Stimulated activated CD4-positive, alpha-beta T cell treated with anti-CD3 and anti-CD28 coated beads, Interleukin-15, amount 100 ng/mL, for 1 hour (primary cell): ENCODE measurements at regions not wholly inside any gene's neighbourhood (a gene's known extent, or its start where the extent isn't known, plus 50 kb on each side); places are given as distances from the start of the nearest gene placed in this dataset.

Experiments used
- DNase-seq, 2 donors: peaks; one replicate each; pipeline ENCODE4 v3.0.0-alpha.2; 2020; ENCODE audit warnings: low read depth in 1 of 2, low spot score in 1 of 2

- no peak for DNase-seq
These were observed 155.4 kb downstream of the ARL4C start for GRCh38 chr2:234341306-234341985.

GRCh38 chr2:234339501-234339900 lies 157.4 kb downstream of the ARL4C start:
- DNase-seq: no peak

- no peak for DNase-seq
These were observed 157.9 kb downstream of the ARL4C start for GRCh38 chr2:234339011-234339410.

- peak in 1 of 2 donors; percentile 27 for DNase-seq
These were observed 161.1 kb downstream of the ARL4C start for GRCh38 chr2:234335661-234336228.

- no peak for DNase-seq
These were observed 162.1 kb downstream of the ARL4C start for GRCh38 chr2:234334756-234335155.

GRCh38 chr2:234334151-234334550 lies 162.7 kb downstream of the ARL4C start:
- DNase-seq: no peak

- DNase-seq: no peak
These were observed 163.4 kb downstream of the ARL4C start for GRCh38 chr2:234333168-234334130.

GRCh38 chr2:234331966-234332365 lies 164.9 kb downstream of the ARL4C start:
- DNase-seq: no peak

- DNase-seq: no peak
These were observed 165.3 kb downstream of the ARL4C start for GRCh38 chr2:234331566-234331965.

- no peak for DNase-seq
These were observed 166.0 kb downstream of the ARL4C start for GRCh38 chr2:234330902-234331301.

GRCh38 chr2:234329202-234329960 lies 167.5 kb downstream of the ARL4C start:
- no peak for DNase-seq

- no peak for DNase-seq
These were observed 168.4 kb downstream of the ARL4C start for GRCh38 chr2:234328444-234328990.

GRCh38 chr2:234326694-234327093 lies 170.2 kb downstream of the ARL4C start:
- no peak for DNase-seq

- no peak for DNase-seq
These were observed 172.8 kb downstream of the ARL4C start for GRCh38 chr2:234324116-234324515.

- DNase-seq: no peak
These were observed 174.0 kb downstream of the ARL4C start for GRCh38 chr2:234322766-234323465.

GRCh38 chr2:234320066-234320465 lies 176.8 kb downstream of the ARL4C start:
- DNase-seq: no peak

GRCh38 chr2:234318361-234318760 lies 178.5 kb downstream of the ARL4C start:
- DNase-seq: no peak

GRCh38 chr2:234313558-234313957 lies 183.3 kb downstream of the ARL4C start:
- DNase-seq: no peak

GRCh38 chr2:234310166-234310565 lies 186.7 kb downstream of the ARL4C start:
- DNase-seq: no peak

- no peak for DNase-seq
These were observed 187.4 kb downstream of the ARL4C start for GRCh38 chr2:234309431-234309830.
